HepG2 (cell line): ENCODE measurements at regions not wholly inside any gene's neighbourhood (a gene's known extent, or its start where the extent isn't known, plus 50 kb on each side); places are given as distances from the start of the nearest gene placed in this dataset.

Source experiments
- ATAC-seq: fragments of 200-7000 bp; cut with Tn5 transposase; 3 replicates; pipeline ENCODE4 v1.9.1; 2020; ENCODE audit warnings: mild to moderate bottlenecking, moderate library complexity
- BruUV-seq: library from RNA; stranded (reverse); fragments of 400-500 nt; replicated peaks from 2 replicates; lab custom pipeline; 2021; lab: Mats Ljungman, UMichigan
- CTCF ChIA-PET: fragments of 300-600 bp; formaldehyde crosslinking; extraction: SDS; loops from one replicate; lab custom pipeline; 2021; ENCODE audit warnings: low total read pairs, inconsistent platforms, low intra/inter-chr PET ratio; lab: Yijun Ruan, JAX
- POLR2A ChIA-PET: fragments of 350-600 bp; sonication (Branson Sonifier 250); formaldehyde crosslinking; loops from one replicate; lab custom pipeline; 2020; ENCODE audit warnings: antibody characterized with exemption, inconsistent platforms; lab: Yijun Ruan, JAX
- DNase-seq: peaks from one replicate; pipeline ENCODE4 v3.0.0-alpha.2; 2015; ENCODE audit warnings: low spot score
- FAIRE-seq: peaks from 3 replicates; lab custom pipeline; 2011; peaks lifted over from hg19 to GRCh38; lab: Jason Lieb, UNC
- H2AFZ ChIP-seq: one replicate; pipeline ENCODE4 v1.6.1; 2011; ENCODE audit warnings: low read length, inconsistent platforms
- H3K27ac ChIP-seq: fragments of 300-600 bp; 3 replicates; pipeline ENCODE4 v1.8.0; 2011; ENCODE audit warnings: mixed run types, mild to moderate bottlenecking, mixed read lengths, low read length, inconsistent platforms; ENCODE audit not compliant: insufficient read depth; ENCODE audit errors: extremely low read length
- H3K27me3 ChIP-seq, 2 experiments: fragments of 200-600 bp in 1 of 2; 2 replicates in 1 of 2; 3 replicates in 1 of 2; pipeline versions ENCODE4 v1.6.0 to v1.8.0; 2011; ENCODE audit warnings: low read length in 2 of 2, mild to moderate bottlenecking in 2 of 2, moderate library complexity in 2 of 2, inconsistent platforms in 1 of 2; ENCODE audit not compliant: insufficient read depth in 2 of 2, control insufficient read depth in 1 of 2
- H3K36me3 ChIP-seq, 2 experiments: fragments of 200-600 bp in 1 of 2; replicated peaks in 1 of 2; 2 replicates in 1 of 2; 3 replicates in 1 of 2; pipeline versions ENCODE4 v1.5.1 to v1.8.0; 2011; ENCODE audit warnings: low read length in 2 of 2, inconsistent platforms in 1 of 2; ENCODE audit not compliant: insufficient read depth in 2 of 2, control insufficient read depth in 1 of 2
- H3K4me1 ChIP-seq: 2 replicates; pipeline ENCODE4 v1.5.1; 2012; ENCODE audit warnings: low read length, inconsistent platforms; ENCODE audit not compliant: insufficient read depth
- H3K4me2 ChIP-seq: 2 replicates; pipeline ENCODE4 v1.6.0; 2011; ENCODE audit warnings: low read depth, low read length, inconsistent platforms
- H3K4me3 ChIP-seq, 3 experiments: fragments of 200-600 bp in 1 of 3; sonication (generic), shearing (Covaris generic) in 1 of 3; replicated peaks in 1 of 3; 2 replicates each; pipeline ENCODE4 v1.5.1; 2011 to 2016; ENCODE audit warnings: low read length in 3 of 3, inconsistent platforms in 2 of 3, low read depth in 2 of 3, mild to moderate bottlenecking in 2 of 3, control low read depth in 1 of 3, mixed read lengths in 1 of 3; ENCODE audit not compliant: insufficient read depth in 1 of 3
- H3K79me2 ChIP-seq: one replicate; pipeline ENCODE4 v1.6.1; 2011; ENCODE audit warnings: low read length, inconsistent platforms; ENCODE audit not compliant: insufficient read depth
- H3K9ac ChIP-seq: 2 replicates; pipeline ENCODE4 v1.6.0; 2011; ENCODE audit warnings: mild to moderate bottlenecking, low read depth, low read length, inconsistent platforms; ENCODE audit not compliant: insufficient read depth
- H3K9me3 ChIP-seq: 2 replicates; pipeline ENCODE4 v1.5.1; 2012; ENCODE audit warnings: mild to moderate bottlenecking, low read length
- H4K20me1 ChIP-seq: 2 replicates; pipeline ENCODE4 v1.6.0; 2011; ENCODE audit warnings: inconsistent platforms, mild to moderate bottlenecking, low read length, moderate library complexity; ENCODE audit not compliant: insufficient read depth
- BCL3 ChIP-seq: sonication (generic); formaldehyde crosslinking; IDR thresholded peaks from 2 replicates; pipeline ENCODE4 v1.5.1; 2020; ENCODE audit warnings: mild to moderate bottlenecking, missing genetic modification reagents, moderate library complexity
- E2F2 ChIP-seq: sonication (generic); formaldehyde crosslinking; IDR thresholded peaks from 2 replicates; pipeline ENCODE4 v1.4.0; 2020; ENCODE audit warnings: missing genetic modification reagents, borderline replicate concordance
- FLYWCH1 ChIP-seq: sonication (generic); formaldehyde crosslinking; IDR thresholded peaks from 2 replicates; pipeline ENCODE4 v1.8.1; 2023; ENCODE audit warnings: mild to moderate bottlenecking, missing genetic modification reagents
- KLF6 ChIP-seq: IDR thresholded peaks from 2 replicates; pipeline ENCODE4 v1.8.0; 2016; ENCODE audit warnings: missing biosample characterization, missing genetic modification reagents
- MAFF ChIP-seq: IDR thresholded peaks from 2 replicates; pipeline ENCODE4 v1.6.1; 2011; ENCODE audit warnings: low read depth, low read length, improper control_type of control experiment
- MAFK ChIP-seq, 2 experiments: IDR thresholded peaks in 1 of 2; conservative IDR thresholded peaks in 1 of 2; 2 replicates each; pipeline ENCODE4 v1.6.1; 2011; ENCODE audit warnings: improper control_type of control experiment in 2 of 2, low read length in 2 of 2
- MIXL1 ChIP-seq: IDR thresholded peaks from 2 replicates; pipeline ENCODE4 v1.6.1; 2016
- SIX1 ChIP-seq: sonication (generic); formaldehyde crosslinking; IDR thresholded peaks from 2 replicates; pipeline ENCODE4 v1.4.0; 2020; ENCODE audit warnings: missing genetic modification reagents, borderline replicate concordance
- WGBS: methylation state at CpG from one replicate; pipeline ENCODE4 v1.1.6; 2017; ENCODE audit warnings: low lambda C conversion rate; 5-methylcytosine and 5-hydroxymethylcytosine counted together
- in situ Hi-C: cut with HindIII; loops from 2 replicates; pipeline ENCODE4 v1.10.0; 2017; ENCODE audit warnings: low pct_unique_long_range_greater_than_20kb; ENCODE audit not compliant: extremely low pct_ligation_motif_present
- intact Hi-C: fragments of 100-400 bp; cut with micrococcal nuclease; formaldehyde crosslinking; loops from one replicate; pipeline ENCODE4 v1.10.0; 2022; ENCODE audit not compliant: unreplicated experiment
- TF ChIP-seq, protein P1 (sequence below): sonication (generic); formaldehyde crosslinking; IDR thresholded peaks from 2 replicates; pipeline ENCODE4 v1.4.0; 2020; ENCODE audit warnings: missing genetic modification reagents

DNA sequence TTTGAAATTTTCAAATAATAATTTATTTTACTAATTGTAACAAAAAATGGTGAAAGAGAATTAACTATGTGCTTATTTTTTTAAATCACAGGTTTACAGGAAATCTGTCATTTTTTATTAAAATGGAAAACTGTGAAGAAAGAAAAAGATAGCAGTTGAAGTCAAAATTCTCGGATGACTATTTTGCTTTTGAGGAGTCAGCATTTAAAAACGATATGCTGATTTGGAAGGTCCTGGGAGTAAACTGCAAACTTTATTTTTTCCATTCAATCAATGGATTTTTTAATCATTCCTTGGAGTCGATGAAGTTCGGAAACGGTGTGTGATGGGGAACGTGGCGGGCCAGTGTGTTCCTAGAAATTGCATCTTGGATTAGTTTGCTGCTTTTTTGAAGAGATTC, 258.9 kb upstream of the NAV3 start:
- BruUV-seq = no TSS peak
- in situ Hi-C loops (no loop called here), intact Hi-C loops (no loop called here)
- Histone ChIP-seq H4K20me1 (no peaks in the 10 kb centered on the region), H3K79me2 (no peaks in the 10 kb centered on the region), H2AFZ (no peak overlapping the region), H3K4me1 (no peaks in the 10 kb centered on the region), H3K27me3 (no peaks in the 10 kb centered on the region), H3K27ac (no peak overlapping the region), H3K4me2 (no peak overlapping the region), H3K36me3 (no peaks in the 10 kb centered on the region), H3K9ac (no peak overlapping the region), H3K9me3 (no peaks in the 10 kb centered on the region), H3K4me3 (no peak overlapping the region)
- TF ChIP-seq MIXL1 (CRISPR knock-in tag) (no peak), SIX1 (CRISPR knock-in tag) (no peak), KLF6 (CRISPR knock-in tag) (no peak), BCL3 (CRISPR knock-in tag) (no peak), E2F2 (CRISPR knock-in tag) (no peak), MAFF (peak; percentile 57), FLYWCH1 (CRISPR knock-in tag) (no peak), MAFK (conservative IDR thresholded peaks at IDR 0.05 in 1 of 2, IDR thresholded peaks at IDR 0.05 in 1 of 2; ENCODE audit: low read length in 2 of 2) (peak in 1 of 2 experiments; percentile 58; a peak in 2 of 4 replicates)
- TF ChIP-seq, protein P1, sequence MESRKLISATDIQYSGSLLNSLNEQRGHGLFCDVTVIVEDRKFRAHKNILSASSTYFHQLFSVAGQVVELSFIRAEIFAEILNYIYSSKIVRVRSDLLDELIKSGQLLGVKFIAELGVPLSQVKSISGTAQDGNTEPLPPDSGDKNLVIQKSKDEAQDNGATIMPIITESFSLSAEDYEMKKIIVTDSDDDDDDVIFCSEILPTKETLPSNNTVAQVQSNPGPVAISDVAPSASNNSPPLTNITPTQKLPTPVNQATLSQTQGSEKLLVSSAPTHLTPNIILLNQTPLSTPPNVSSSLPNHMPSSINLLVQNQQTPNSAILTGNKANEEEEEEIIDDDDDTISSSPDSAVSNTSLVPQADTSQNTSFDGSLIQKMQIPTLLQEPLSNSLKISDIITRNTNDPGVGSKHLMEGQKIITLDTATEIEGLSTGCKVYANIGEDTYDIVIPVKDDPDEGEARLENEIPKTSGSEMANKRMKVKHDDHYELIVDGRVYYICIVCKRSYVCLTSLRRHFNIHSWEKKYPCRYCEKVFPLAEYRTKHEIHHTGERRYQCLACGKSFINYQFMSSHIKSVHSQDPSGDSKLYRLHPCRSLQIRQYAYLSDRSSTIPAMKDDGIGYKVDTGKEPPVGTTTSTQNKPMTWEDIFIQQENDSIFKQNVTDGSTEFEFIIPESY (CRISPR knock-in tag) = no peak
- no peak for FAIRE-seq
- POLR2A ChIA-PET = no interaction called here
- CTCF ChIA-PET = no interaction called here
- no peak for DNase-seq
- ATAC-seq = no peak
- WGBS = 1% methylated on average over 7 of the region's 7 CpGs
